NOMO-1 (cell line): ENCODE measurements at regions not wholly inside any gene's neighbourhood (a gene's known extent, or its start where the extent isn't known, plus 50 kb on each side); places are given as distances from the start of the nearest gene placed in this dataset.
A peak's percentile ranks its signal among the peaks of the same experiment; 100 is the strongest.
"Not testable (repeated sequence)": the region's sequence is repeated elsewhere in the genome, so short reads cannot be mapped to it uniquely, and the experiment has no call there.

Experiments used
- DNase-seq, 2 experiments: peaks; one replicate each; lab custom pipeline; 2025; ENCODE audit not compliant: unreplicated experiment in 2 of 2; lab: John Stamatoyannopoulos, UW

GRCh38 chr5:154626876-154627557 is 128.2 kb upstream of the LARP1 start:
- no peak for DNase-seq

GRCh38 chr5:154625031-154625430 is 130.1 kb upstream of the LARP1 start:
- no peak for DNase-seq

- no peak for DNase-seq
Measured at GRCh38 chr5:154624341-154624740, 130.8 kb upstream of the LARP1 start.

- peak; percentile 34 to 67 for DNase-seq
Measured at GRCh38 chr5:154620411-154620810, 134.8 kb upstream of the LARP1 start.

- no peak for DNase-seq
Measured at GRCh38 chr5:154618696-154619095, 136.5 kb upstream of the LARP1 start.

GRCh38 chr5:154614595-154614994 is 136.6 kb upstream of the HAND1 start:
- no peak for DNase-seq

- no peak for DNase-seq
Measured at GRCh38 chr5:154614125-154614524, 136.1 kb upstream of the HAND1 start.

- DNase-seq: no peak
Measured at GRCh38 chr5:154612666-154613065, 134.6 kb upstream of the HAND1 start.

GRCh38 chr5:154611341-154611767 is 133.3 kb upstream of the HAND1 start:
- no peak for DNase-seq

GRCh38 chr5:154610321-154611154 is 132.5 kb upstream of the HAND1 start:
- peak; percentile 70 to 78 for DNase-seq

- no peak for DNase-seq
Measured at GRCh38 chr5:154609251-154609650, 131.2 kb upstream of the HAND1 start.

GRCh38 chr5:154608531-154609011 is 130.5 kb upstream of the HAND1 start:
- no peak for DNase-seq

- no peak for DNase-seq
Measured at GRCh38 chr5:154607746-154608145, 129.7 kb upstream of the HAND1 start.

- DNase-seq: no peak
Measured at GRCh38 chr5:154606246-154606645, 128.2 kb upstream of the HAND1 start.

- DNase-seq: no peak
Measured at GRCh38 chr5:154603953-154604679, 126.1 kb upstream of the HAND1 start.

- no peak for DNase-seq
Measured at GRCh38 chr5:154603485-154603884, 125.5 kb upstream of the HAND1 start.

- DNase-seq: no peak
Measured at GRCh38 chr5:154603011-154603410, 125.0 kb upstream of the HAND1 start.

GRCh38 chr5:154601014-154601413 is 123.0 kb upstream of the HAND1 start:
- no peak for DNase-seq

GRCh38 chr5:154598021-154598420 is 120.0 kb upstream of the HAND1 start:
- no peak for DNase-seq

GRCh38 chr5:154596844-154597243 is 118.8 kb upstream of the HAND1 start:
- DNase-seq: not testable (repeated sequence)

GRCh38 chr5:154595662-154596061 is 117.6 kb upstream of the HAND1 start:
- DNase-seq: no peak
